ENCODE measurements at regions not wholly inside any gene's neighbourhood (a gene's known extent, or its start where the extent isn't known, plus 50 kb on each side); places are given as distances from the start of the nearest gene placed in this dataset.

GRCh38 chr13:61111529-61111928 is 304.1 kb downstream of the PCDH20 start:
- no peak for TF ChIP-seq CTCF (IDR thresholded peaks at IDR 0.05)
- TF ChIP-seq POLR2A (IDR thresholded peaks at IDR 0.05) = no peak

All from tibial nerve (tissue), 3 donors.